Activated CD8-positive, alpha-beta T cell treated with anti-CD3 and anti-CD28 coated beads, Interleukin-2, amount 10 ng/mL, durations not matched to agents 7 days and 5 days (primary cell): ENCODE measurements at regions not wholly inside any gene's neighbourhood (a gene's known extent, or its start where the extent isn't known, plus 50 kb on each side); places are given as distances from the start of the nearest gene placed in this dataset.
A peak's percentile ranks its signal among the peaks of the same experiment; 100 is the strongest.
"Not testable (repeated sequence)": the region's sequence is repeated elsewhere in the genome, so short reads cannot be mapped to it uniquely, and the experiment has no call there.

ENCODE experiments used
- ATAC-seq: fragments of 150-1000 bp; cut with Tn5 transposase; one replicate; pipeline ENCODE4 v1.10.0; 2021; ENCODE audit warnings: moderate library complexity
- CTCF ChIA-PET: fragments of 350-600 bp; sonication (Branson Sonifier 250); formaldehyde crosslinking; loops from one replicate; lab custom pipeline; 2021; ENCODE audit warnings: antibody characterized with exemption; lab: Charles Lee
- POLR2A ChIA-PET: fragments of 350-600 bp; sonication (Branson Sonifier 250); formaldehyde crosslinking; loops from one replicate; lab custom pipeline; 2021; ENCODE audit warnings: antibody characterized with exemption; lab: Charles Lee
- DNase-seq: peaks from one replicate; pipeline ENCODE4 v3.0.0-alpha.2; 2020
- H3K27ac Mint-ChIP-seq: one replicate; pipeline ENCODE4 v1.8.0; 2021; ENCODE audit warnings: mild to moderate bottlenecking, mixed read lengths
- H3K27me3 Mint-ChIP-seq: one replicate; pipeline ENCODE4 v1.8.0; 2021; ENCODE audit warnings: low read depth, mixed read lengths
- H3K36me3 Mint-ChIP-seq: one replicate; pipeline ENCODE4 v1.8.0; 2021; ENCODE audit warnings: low read depth, mixed read lengths
- H3K4me1 Mint-ChIP-seq: one replicate; pipeline ENCODE4 v1.8.0; 2021; ENCODE audit warnings: low read depth, mixed read lengths
- H3K4me3 Mint-ChIP-seq: one replicate; pipeline ENCODE4 v1.8.0; 2021; ENCODE audit warnings: mild to moderate bottlenecking, mixed read lengths
- H3K9me3 Mint-ChIP-seq: one replicate; pipeline ENCODE4 v1.8.0; 2022; ENCODE audit warnings: mixed read lengths; ENCODE audit not compliant: insufficient read depth

DNA sequence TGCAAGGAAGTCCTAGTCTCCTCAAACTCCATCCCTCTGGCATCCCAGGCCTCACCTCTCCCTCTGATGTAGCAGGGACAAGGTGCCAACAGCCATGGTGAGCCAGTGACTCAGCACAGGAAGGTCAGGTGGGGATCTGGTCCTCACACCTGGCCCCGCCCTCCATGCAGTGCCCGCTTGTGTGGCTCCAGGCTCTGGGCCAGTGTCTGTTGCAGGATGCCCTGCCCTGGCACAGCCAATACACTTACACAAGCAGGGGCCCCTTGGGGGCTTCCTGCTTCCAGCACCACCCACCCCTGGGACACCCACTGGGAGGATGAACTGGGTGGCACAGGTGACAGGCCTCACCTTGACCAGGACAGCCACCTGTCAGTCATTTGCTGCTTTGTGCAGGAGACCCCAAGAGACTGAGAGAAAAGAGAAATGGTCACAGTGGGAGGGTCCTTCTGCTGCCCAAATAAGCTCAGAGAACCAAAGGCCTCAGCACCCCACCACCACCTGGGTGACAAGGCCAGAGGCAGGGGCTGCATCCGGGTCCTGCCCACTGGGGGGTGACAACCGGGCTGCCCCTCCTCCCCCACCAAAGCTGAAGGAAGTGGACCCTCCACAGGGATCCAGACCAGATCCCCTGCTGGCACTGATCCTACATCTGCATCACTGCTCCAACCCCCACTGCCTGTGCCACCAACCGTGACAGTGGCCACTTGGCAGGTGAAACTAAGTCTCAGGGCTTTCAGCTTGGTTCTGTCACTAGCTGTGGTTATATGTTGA is 658.8 kb upstream of the DEFB115 start:
- H3K4me3 Mint-ChIP-seq = no peak overlapping the region
- CTCF ChIA-PET = no interaction called here
- peaks cover 10% of the 10 kb centered on the region for H3K9me3 Mint-ChIP-seq
- no peaks in the 10 kb centered on the region for H3K36me3 Mint-ChIP-seq
- H3K4me1 Mint-ChIP-seq = no peaks in the 10 kb centered on the region
- no peak overlapping the region for H3K27ac Mint-ChIP-seq
- DNase-seq (no peak), ATAC-seq (no peak)
- POLR2A ChIA-PET = interaction anchor here (0.6 kb wide), 1 partner anchor 647 kb away, joined by 3 read pairs; no protein-coding TSS in a partner anchor
- no peaks in the 10 kb centered on the region for H3K27me3 Mint-ChIP-seq

DNA sequence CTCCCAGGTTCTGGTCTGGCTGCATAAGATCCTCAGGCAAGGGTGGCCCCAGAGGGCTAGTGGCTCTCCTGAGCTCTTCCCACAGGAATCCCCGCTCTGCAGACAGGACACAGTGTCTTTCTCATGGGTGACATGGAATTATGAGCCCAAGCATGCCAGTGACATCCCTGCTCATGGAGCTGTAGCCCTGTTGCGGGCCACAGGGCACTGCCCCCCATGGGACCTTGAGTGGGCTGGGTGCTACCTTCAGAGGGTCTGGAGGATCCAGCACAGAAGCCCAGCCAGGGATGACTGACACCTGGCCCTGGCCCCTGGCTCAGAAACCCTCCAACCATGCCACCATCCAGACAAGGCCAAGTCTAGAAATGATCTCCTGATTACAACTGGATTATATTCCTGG is 657.5 kb upstream of the DEFB115 start:
- no peak overlapping the region for H3K27ac Mint-ChIP-seq
- DNase-seq (no peak), ATAC-seq (no peak)
- H3K27me3 Mint-ChIP-seq = no peaks in the 10 kb centered on the region
- no peak overlapping the region for H3K4me3 Mint-ChIP-seq
- CTCF ChIA-PET = no interaction called here
- peaks cover 6% of the 10 kb centered on the region for H3K9me3 Mint-ChIP-seq
- no peaks in the 10 kb centered on the region for H3K4me1 Mint-ChIP-seq
- H3K36me3 Mint-ChIP-seq = no peaks in the 10 kb centered on the region
- POLR2A ChIA-PET = no interaction called here

DNA sequence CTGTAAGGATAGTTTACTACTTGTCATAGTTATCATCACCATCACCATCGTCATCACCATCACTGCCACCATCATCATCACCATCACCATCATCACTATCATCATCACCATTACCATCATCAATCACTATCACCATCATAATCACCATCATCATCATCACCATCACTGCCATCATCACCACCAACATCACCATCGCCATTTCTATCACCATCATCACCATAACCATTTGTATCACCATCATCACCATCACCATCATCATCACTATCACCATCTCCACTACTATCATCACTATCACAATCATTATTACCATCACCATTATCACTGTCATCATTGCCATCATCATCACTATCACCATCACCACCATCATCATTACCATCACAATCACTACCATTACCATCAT is 655.5 kb upstream of the DEFB115 start:
- H3K4me1 Mint-ChIP-seq = no peaks in the 10 kb centered on the region
- H3K27ac Mint-ChIP-seq = no peak overlapping the region
- CTCF ChIA-PET = no interaction called here
- ATAC-seq = no peak
- peaks cover 15% of the 10 kb centered on the region for H3K9me3 Mint-ChIP-seq
- no peaks in the 10 kb centered on the region for H3K36me3 Mint-ChIP-seq
- DNase-seq = no peak
- no peak overlapping the region for H3K4me3 Mint-ChIP-seq
- H3K27me3 Mint-ChIP-seq = no peaks in the 10 kb centered on the region
- POLR2A ChIA-PET = no interaction called here

DNA sequence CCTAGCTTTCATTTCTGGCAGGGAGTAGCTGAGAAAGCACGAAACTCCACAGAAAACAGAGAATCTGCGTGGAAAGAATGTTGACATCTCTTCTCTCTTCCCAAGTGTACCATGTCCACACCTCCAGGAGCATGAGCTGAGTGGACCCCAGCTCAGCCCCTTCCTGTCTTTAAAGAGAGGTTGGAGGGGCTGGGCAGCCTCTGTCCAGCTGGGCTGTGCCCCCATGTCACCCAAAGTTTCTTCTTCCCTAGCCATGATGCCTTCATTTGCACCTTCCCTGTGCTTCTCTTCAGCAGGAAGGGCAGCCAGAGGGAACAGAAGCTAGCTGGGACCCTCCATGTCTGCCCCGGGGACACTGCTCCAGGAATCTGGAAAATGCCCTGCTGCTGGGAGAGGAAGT is 655.0 kb upstream of the DEFB115 start:
- H3K4me3 Mint-ChIP-seq = no peak overlapping the region
- ATAC-seq (no peak), DNase-seq (no peak)
- H3K9me3 Mint-ChIP-seq = peaks cover 19% of the 10 kb centered on the region
- H3K4me1 Mint-ChIP-seq = no peaks in the 10 kb centered on the region
- ChIA-PET CTCF (no interaction called here), POLR2A (no interaction called here)
- H3K27ac Mint-ChIP-seq = no peak overlapping the region
- H3K27me3 Mint-ChIP-seq = no peaks in the 10 kb centered on the region
- no peaks in the 10 kb centered on the region for H3K36me3 Mint-ChIP-seq

DNA sequence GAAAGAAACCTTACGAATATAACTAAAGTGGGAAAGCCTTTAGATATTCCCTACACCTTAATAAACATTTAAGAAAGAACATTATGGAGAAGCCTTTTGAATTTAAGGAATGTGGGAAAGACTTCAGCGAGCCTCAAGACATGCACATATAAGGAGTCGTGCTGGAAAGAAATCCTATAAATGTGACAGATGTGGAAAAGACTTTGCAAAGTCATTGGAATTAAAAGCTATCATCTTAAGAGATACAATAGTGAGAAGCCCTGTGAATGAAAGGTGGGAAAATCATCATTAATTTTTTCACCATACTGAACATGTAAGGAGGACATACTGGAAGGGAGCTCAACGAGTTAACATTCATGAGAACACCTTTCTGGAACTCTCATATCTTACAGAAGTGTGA is 650.5 kb upstream of the DEFB115 start:
- H3K27ac Mint-ChIP-seq = no peak overlapping the region
- H3K36me3 Mint-ChIP-seq = no peaks in the 10 kb centered on the region
- H3K4me3 Mint-ChIP-seq = no peak overlapping the region
- no peaks in the 10 kb centered on the region for H3K4me1 Mint-ChIP-seq
- DNase-seq = no peak
- CTCF ChIA-PET = no interaction called here
- H3K9me3 Mint-ChIP-seq = peaks cover 30% of the 10 kb centered on the region
- POLR2A ChIA-PET = no interaction called here
- H3K27me3 Mint-ChIP-seq = no peaks in the 10 kb centered on the region
- ATAC-seq = no peak

DNA sequence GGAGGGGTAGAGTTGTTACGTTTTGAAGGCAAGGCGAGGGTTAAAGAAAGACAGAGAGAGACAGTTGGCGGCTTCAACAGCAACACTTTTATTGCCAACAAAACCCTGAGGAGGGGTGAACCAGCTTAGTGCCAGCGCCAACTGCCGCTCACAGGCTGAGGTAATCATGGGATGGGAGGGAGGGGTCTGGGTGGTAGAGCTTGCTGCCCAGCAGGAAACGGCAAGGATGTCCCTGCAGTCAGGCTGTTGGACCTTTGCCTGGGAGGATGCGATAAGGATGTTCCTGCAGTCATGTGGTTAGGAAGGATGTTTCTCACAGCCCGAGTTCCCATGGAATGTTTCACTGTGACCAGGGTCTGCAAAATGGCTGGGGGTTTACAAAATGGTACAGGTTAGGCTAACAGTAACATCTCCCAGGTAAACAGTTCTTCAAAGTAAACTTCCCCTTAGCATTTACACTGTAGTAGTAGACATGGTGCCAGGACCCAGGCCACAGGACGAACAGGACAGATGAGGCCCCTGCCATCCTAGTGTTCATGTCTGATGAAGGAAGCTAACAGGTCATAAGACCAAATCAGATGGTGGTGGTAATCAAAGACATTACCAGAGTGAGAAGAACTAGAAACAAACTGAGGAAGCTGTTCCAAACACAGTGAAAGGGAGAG is 647.3 kb upstream of the DEFB115 start:
- H3K27ac Mint-ChIP-seq = no peak overlapping the region
- POLR2A ChIA-PET = no interaction called here
- H3K9me3 Mint-ChIP-seq = peaks cover 30% of the 10 kb centered on the region
- H3K27me3 Mint-ChIP-seq = no peaks in the 10 kb centered on the region
- CTCF ChIA-PET = no interaction called here
- no peaks in the 10 kb centered on the region for H3K4me1 Mint-ChIP-seq
- ATAC-seq (no peak), DNase-seq (no peak)
- H3K4me3 Mint-ChIP-seq = no peak overlapping the region
- no peaks in the 10 kb centered on the region for H3K36me3 Mint-ChIP-seq

DNA sequence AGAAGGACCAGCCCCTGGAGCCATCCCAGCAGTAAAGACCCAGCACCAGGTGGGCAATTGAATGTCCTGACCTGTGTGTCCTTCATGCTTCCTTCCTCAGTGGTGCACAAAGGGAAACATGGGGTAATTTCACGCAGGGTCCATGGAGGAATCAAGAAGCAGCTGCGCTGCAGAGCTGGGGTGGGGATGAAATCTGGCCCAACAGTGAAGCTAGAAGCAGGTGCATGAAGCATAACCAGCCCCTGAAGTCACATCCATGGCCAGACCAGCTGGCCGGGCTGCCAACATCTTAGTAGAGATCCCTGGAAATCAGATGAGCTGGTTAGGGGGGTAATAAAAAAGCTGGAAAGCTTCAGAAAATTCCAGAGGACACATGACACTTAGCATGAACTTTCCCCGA is 646.7 kb upstream of the DEFB115 start:
- ChIA-PET CTCF (no interaction called here), POLR2A (no interaction called here)
- Mint-ChIP-seq H3K4me3 (no peak overlapping the region), H3K27me3 (no peaks in the 10 kb centered on the region), H3K36me3 (no peaks in the 10 kb centered on the region), H3K9me3 (peaks cover 30% of the 10 kb centered on the region), H3K4me1 (no peaks in the 10 kb centered on the region), H3K27ac (no peak overlapping the region)
- DNase-seq (no peak), ATAC-seq (no peak)

DNA sequence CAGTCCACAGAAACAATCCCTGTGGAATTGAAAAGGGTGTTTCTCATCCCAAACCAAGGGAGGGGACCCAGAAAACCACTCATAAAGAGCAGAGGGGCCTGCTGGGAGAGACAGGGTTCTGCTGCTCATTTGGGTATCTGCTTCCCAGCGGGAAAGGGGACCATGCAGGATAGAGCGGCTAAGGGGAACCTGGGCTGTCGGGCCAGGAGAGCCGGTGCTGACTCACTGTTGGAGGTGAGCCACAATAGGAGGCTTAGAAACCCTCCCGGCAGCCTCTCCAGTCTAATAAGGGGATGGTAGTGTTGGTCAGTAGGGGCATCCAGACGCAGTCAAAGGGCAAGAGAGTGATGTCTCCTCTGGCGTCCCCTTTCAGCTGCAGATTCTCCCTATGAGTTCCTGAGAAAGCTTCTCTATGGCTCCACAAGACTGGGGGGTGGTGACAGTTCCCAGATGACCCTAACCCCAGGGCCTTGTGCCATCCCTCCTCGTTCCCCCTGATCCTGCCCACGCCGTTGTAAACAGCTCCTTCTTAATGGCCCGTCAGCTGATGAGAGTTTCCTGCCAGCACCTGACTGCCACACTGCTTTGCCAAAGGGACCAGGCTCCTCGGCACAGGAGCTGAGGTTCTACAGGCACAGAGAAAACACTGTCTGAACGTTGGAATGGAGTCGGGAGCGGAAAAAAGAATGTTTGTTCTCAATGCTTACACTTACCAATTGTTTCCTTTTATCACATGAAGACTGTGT is 646.1 kb upstream of the DEFB115 start:
- H3K9me3 Mint-ChIP-seq = peaks cover 24% of the 10 kb centered on the region
- ChIA-PET CTCF (no interaction called here), POLR2A (no interaction called here)
- no peak for ATAC-seq
- DNase-seq = no peak
- no peak overlapping the region for H3K4me3 Mint-ChIP-seq
- H3K27me3 Mint-ChIP-seq = no peaks in the 10 kb centered on the region
- H3K4me1 Mint-ChIP-seq = no peaks in the 10 kb centered on the region
- no peak overlapping the region for H3K27ac Mint-ChIP-seq
- H3K36me3 Mint-ChIP-seq = no peaks in the 10 kb centered on the region

DNA sequence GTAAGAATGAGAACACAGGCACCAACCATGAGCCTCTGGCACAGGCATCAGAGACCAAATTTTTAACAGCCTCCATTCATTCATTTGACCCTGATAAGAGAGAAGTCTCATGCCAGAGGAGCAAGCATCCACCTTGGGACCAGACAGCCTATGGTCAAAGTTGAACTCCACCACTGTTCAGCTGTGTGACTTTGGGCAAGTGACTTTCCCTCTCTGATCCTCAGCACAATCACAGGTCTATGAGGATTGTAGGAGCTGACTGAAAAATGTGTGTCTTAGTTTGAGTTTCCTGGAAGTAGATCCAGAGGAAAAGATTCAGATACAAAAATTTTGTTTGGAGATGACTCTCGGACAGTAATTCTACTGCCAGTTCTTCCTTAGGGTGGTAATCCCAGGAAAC is 645.1 kb upstream of the DEFB115 start:
- no peaks in the 10 kb centered on the region for H3K27me3 Mint-ChIP-seq
- ATAC-seq (no peak), DNase-seq (no peak)
- H3K9me3 Mint-ChIP-seq = peaks cover 15% of the 10 kb centered on the region
- POLR2A ChIA-PET = no interaction called here
- no peaks in the 10 kb centered on the region for H3K36me3 Mint-ChIP-seq
- H3K4me1 Mint-ChIP-seq = no peaks in the 10 kb centered on the region
- no peak overlapping the region for H3K27ac Mint-ChIP-seq
- CTCF ChIA-PET = no interaction called here
- no peak overlapping the region for H3K4me3 Mint-ChIP-seq

DNA sequence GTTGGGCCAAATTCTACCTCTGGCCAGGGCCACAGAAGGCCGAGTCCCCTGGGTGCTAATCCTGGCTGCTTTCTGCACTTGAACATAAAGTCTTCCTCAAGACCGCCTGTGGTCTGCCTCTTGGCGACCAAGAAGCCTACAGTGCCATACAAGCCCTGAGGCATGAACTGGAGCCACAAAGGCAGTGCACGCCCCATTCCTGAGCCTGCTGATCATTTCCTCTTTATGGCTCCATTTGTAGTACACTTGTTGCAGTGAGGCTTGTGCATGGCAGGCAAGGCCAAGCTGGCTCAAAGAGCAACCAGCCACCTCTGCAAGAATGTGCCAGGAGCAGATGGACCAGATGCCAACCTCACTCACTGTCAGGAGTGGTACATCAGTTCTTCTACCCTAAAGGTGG is 636.1 kb upstream of the DEFB115 start:
- H3K4me3 Mint-ChIP-seq, ATAC-seq, H3K27ac Mint-ChIP-seq, H3K4me1 Mint-ChIP-seq, H3K36me3 Mint-ChIP-seq, CTCF ChIA-PET, H3K27me3 Mint-ChIP-seq, DNase-seq, POLR2A ChIA-PET: not testable (repeated sequence)
- peaks cover 10% of the 10 kb centered on the region for H3K9me3 Mint-ChIP-seq

DNA sequence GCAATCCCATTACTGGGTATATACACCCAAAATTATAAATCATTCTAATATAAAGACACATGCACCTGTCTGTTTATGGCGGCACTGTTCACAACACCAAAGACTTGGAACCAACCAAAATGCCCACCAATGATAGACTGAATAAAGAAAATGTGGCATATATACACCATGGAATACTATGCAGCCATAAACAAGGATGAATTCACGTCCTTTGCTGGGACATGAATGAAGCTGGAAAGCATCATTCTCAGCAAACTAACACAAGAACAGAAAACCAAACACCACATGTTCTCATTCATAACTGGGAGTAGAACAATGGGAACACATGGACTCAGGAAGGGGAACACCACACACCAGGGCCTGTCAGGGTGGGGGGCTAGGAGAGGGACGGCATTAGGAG is 633.2 kb upstream of the DEFB115 start:
- DNase-seq, POLR2A ChIA-PET, H3K36me3 Mint-ChIP-seq, H3K4me1 Mint-ChIP-seq, H3K27me3 Mint-ChIP-seq, H3K27ac Mint-ChIP-seq, ATAC-seq, H3K4me3 Mint-ChIP-seq, CTCF ChIA-PET: not testable (repeated sequence)
- peaks cover 10% of the 10 kb centered on the region for H3K9me3 Mint-ChIP-seq

DNA sequence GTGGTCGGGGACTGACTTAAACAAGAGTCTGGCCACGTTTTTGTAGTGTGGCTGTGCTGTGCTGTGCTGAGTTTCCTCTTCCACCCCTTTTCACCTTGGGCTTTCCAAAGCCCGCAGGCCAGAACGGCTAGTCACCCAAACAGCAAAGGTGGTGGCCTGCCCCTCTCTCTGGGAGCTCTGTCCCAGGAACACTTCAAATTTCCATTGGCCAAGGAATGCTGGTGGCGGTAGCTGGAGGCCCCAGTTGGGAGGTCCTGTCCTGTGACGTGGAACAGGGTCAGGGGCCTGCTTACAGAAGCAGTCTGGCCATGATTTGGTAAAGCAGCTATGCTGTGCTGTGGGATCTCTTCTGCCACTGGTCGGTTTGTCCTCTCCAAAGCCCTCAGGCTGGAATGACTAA is 628.1 kb upstream of the DEFB115 start:
- CTCF ChIA-PET, H3K36me3 Mint-ChIP-seq, H3K27me3 Mint-ChIP-seq, H3K4me3 Mint-ChIP-seq, ATAC-seq, H3K27ac Mint-ChIP-seq, POLR2A ChIA-PET, H3K4me1 Mint-ChIP-seq: not testable (repeated sequence)
- DNase-seq = peak; percentile 20
- H3K9me3 Mint-ChIP-seq = peaks cover 15% of the 10 kb centered on the region
